WTC11 (cell line): ENCODE measurements at regions not wholly inside any gene's neighbourhood (a gene's known extent, or its start where the extent isn't known, plus 50 kb on each side); places are given as distances from the start of the nearest gene placed in this dataset.

Experiments
- ATAC-seq: fragments of 200-7000 bp; cut with Tn5 transposase; 2 replicates; pipeline ENCODE4 v1.10.0; 2021; ENCODE audit warnings: mild to moderate bottlenecking, moderate library complexity
- CTCF ChIA-PET: fragments of 300-600 bp; sonication (Branson Sonifier 250); formaldehyde crosslinking; loops from one replicate; lab custom pipeline; 2021; ENCODE audit warnings: antibody characterized with exemption; lab: Charles Lee
- POLR2A ChIA-PET: fragments of 350-600 bp; sonication (Branson Sonifier 250); formaldehyde crosslinking; loops from one replicate; lab custom pipeline; 2021; ENCODE audit warnings: antibody characterized with exemption; lab: Charles Lee
- DNase-seq: peaks from one replicate; pipeline ENCODE4 v3.0.0; 2021; ENCODE audit warnings: low spot score
- H3K27ac Mint-ChIP-seq: 2 replicates; pipeline ENCODE4 v1.8.0; 2021; ENCODE audit warnings: mixed read lengths
- H3K27me3 Mint-ChIP-seq: 2 replicates; pipeline ENCODE4 v1.8.0; 2021; ENCODE audit warnings: low read depth, mild to moderate bottlenecking, moderate library complexity, mixed read lengths
- H3K36me3 Mint-ChIP-seq: 2 replicates; pipeline ENCODE4 v1.8.0; 2021; ENCODE audit warnings: mixed read lengths
- H3K4me1 Mint-ChIP-seq: 2 replicates; pipeline ENCODE4 v1.8.0; 2022; ENCODE audit warnings: mixed read lengths
- H3K4me3 Mint-ChIP-seq: 2 replicates; pipeline ENCODE4 v1.8.0; 2021; ENCODE audit warnings: mild to moderate bottlenecking, moderate library complexity, mixed read lengths
- H3K9me3 Mint-ChIP-seq: 2 replicates; pipeline ENCODE4 v1.8.0; 2021; ENCODE audit warnings: mixed read lengths
- CBFB ChIP-seq: sonication (generic); formaldehyde crosslinking; IDR thresholded peaks from 2 replicates; pipeline ENCODE4 v1.8.1; 2022; ENCODE audit warnings: mild to moderate bottlenecking, low read depth, missing genetic modification reagents
- CTCF ChIP-seq: fragments of 200-600 bp; IDR thresholded peaks from 2 replicates; pipeline ENCODE4 v1.8.0; 2022; ENCODE audit warnings: antibody characterized with exemption
- E2F5 ChIP-seq: sonication (generic); formaldehyde crosslinking; IDR thresholded peaks from 2 replicates; pipeline ENCODE4 v1.8.1; 2022; ENCODE audit warnings: mild to moderate bottlenecking, moderate library complexity, missing genetic modification reagents
- FOXK1 ChIP-seq: sonication (generic); formaldehyde crosslinking; IDR thresholded peaks from 2 replicates; pipeline ENCODE4 v1.8.0; 2022; ENCODE audit warnings: mild to moderate bottlenecking, moderate library complexity, missing genetic modification reagents
- GTF2I ChIP-seq: fragments of 250-450 bp; sonication (Bioruptor Pico); conservative IDR thresholded peaks from 2 replicates; pipeline ENCODE4 v1.4.0; 2021; ENCODE audit warnings: mild to moderate bottlenecking
- IRF1 ChIP-seq: sonication (generic); formaldehyde crosslinking; IDR thresholded peaks from 2 replicates; pipeline ENCODE4 v1.8.0; 2023; ENCODE audit warnings: missing genetic modification reagents
- JAZF1 ChIP-seq: fragments of 250-450 bp; sonication (Bioruptor Pico); IDR thresholded peaks from 2 replicates; pipeline ENCODE4 v1.9.0; 2021; ENCODE audit warnings: moderate library complexity, mild to moderate bottlenecking, inconsistent platforms
- KAT7 ChIP-seq: sonication (generic); formaldehyde crosslinking; IDR thresholded peaks from 2 replicates; pipeline ENCODE4 v1.8.1; 2023; ENCODE audit warnings: missing genetic modification reagents, mild to moderate bottlenecking, borderline replicate concordance
- MAX ChIP-seq: sonication (generic); formaldehyde crosslinking; IDR thresholded peaks from 2 replicates; pipeline ENCODE4 v1.8.0; 2022; ENCODE audit warnings: mild to moderate bottlenecking, missing genetic modification reagents
- MYBL2 ChIP-seq: sonication (generic); formaldehyde crosslinking; IDR thresholded peaks from 2 replicates; pipeline ENCODE4 v1.8.1; 2023; ENCODE audit warnings: mild to moderate bottlenecking, moderate library complexity, missing genetic modification reagents
- NFE2L1 ChIP-seq: sonication (generic); formaldehyde crosslinking; IDR thresholded peaks from 2 replicates; pipeline ENCODE4 v1.8.1; 2023; ENCODE audit warnings: missing genetic modification reagents
- NR1H2 ChIP-seq: sonication (generic); formaldehyde crosslinking; IDR thresholded peaks from 2 replicates; pipeline ENCODE4 v1.9.0; 2021; ENCODE audit warnings: mild to moderate bottlenecking, moderate library complexity, missing genetic modification reagents
- NR2C2 ChIP-seq: sonication (generic); formaldehyde crosslinking; IDR thresholded peaks from 2 replicates; pipeline ENCODE4 v1.8.0; 2022; ENCODE audit warnings: mild to moderate bottlenecking, missing genetic modification reagents
- NR3C1 ChIP-seq: sonication (generic); formaldehyde crosslinking; conservative IDR thresholded peaks from 2 replicates; pipeline ENCODE4 v1.8.1; 2023; ENCODE audit warnings: low read depth, mild to moderate bottlenecking, missing genetic modification reagents
- PRRX2 ChIP-seq: fragments of 250-450 bp; sonication (Bioruptor Pico); IDR thresholded peaks from 2 replicates; pipeline ENCODE4 v1.8.0; 2021; ENCODE audit warnings: mild to moderate bottlenecking
- SMAD4 ChIP-seq: sonication (generic); formaldehyde crosslinking; IDR thresholded peaks from 2 replicates; pipeline ENCODE4 v1.8.0; 2022; ENCODE audit warnings: mild to moderate bottlenecking, missing genetic modification reagents
- TEAD1 ChIP-seq: sonication (generic); formaldehyde crosslinking; IDR thresholded peaks from 2 replicates; pipeline ENCODE4 v1.8.0; 2022; ENCODE audit warnings: mild to moderate bottlenecking, missing genetic modification reagents
- ZNF396 ChIP-seq: fragments of 250-450 bp; sonication (Bioruptor Pico); IDR thresholded peaks from 2 replicates; pipeline ENCODE4 v1.8.0; 2021; ENCODE audit warnings: mild to moderate bottlenecking, moderate library complexity, borderline replicate concordance
- ZNF416 ChIP-seq: fragments of 250-450 bp; sonication (Bioruptor Pico); IDR thresholded peaks from 2 replicates; pipeline ENCODE4 v1.9.0; 2021; ENCODE audit warnings: mild to moderate bottlenecking, inconsistent platforms
- ZNF423 ChIP-seq: fragments of 250-450 bp; sonication (Bioruptor Pico); IDR thresholded peaks from 2 replicates; pipeline ENCODE4 v2.1.2; 2022; ENCODE audit warnings: mild to moderate bottlenecking, moderate library complexity
- ZSCAN18 ChIP-seq: fragments of 250-450 bp; sonication (Bioruptor Pico); IDR thresholded peaks from 2 replicates; pipeline ENCODE4 v2.1.2; 2022; ENCODE audit warnings: mild to moderate bottlenecking, moderate library complexity
- TF ChIP-seq, protein P1 (sequence below): fragments of 250-450 bp; sonication (Bioruptor Pico); IDR thresholded peaks from 2 replicates; pipeline ENCODE4 v1.8.0; 2021; ENCODE audit warnings: mild to moderate bottlenecking
- TF ChIP-seq, protein P2 (sequence below): sonication (generic); formaldehyde crosslinking; IDR thresholded peaks from 2 replicates; pipeline ENCODE4 v1.8.1; 2022; ENCODE audit warnings: mild to moderate bottlenecking, missing genetic modification reagents, moderate library complexity, borderline replicate concordance
- TF ChIP-seq, protein P3 (sequence below): sonication (generic); formaldehyde crosslinking; IDR thresholded peaks from 2 replicates; pipeline ENCODE4 v1.8.1; 2023; ENCODE audit warnings: mild to moderate bottlenecking, missing genetic modification reagents

GRCh38 chr3:145959457-145960088 is 201.4 kb downstream of the PLOD2 start:
- TF ChIP-seq ZSCAN18 (CRISPR knock-in tag), result no peak
- TF ChIP-seq, protein P1, sequence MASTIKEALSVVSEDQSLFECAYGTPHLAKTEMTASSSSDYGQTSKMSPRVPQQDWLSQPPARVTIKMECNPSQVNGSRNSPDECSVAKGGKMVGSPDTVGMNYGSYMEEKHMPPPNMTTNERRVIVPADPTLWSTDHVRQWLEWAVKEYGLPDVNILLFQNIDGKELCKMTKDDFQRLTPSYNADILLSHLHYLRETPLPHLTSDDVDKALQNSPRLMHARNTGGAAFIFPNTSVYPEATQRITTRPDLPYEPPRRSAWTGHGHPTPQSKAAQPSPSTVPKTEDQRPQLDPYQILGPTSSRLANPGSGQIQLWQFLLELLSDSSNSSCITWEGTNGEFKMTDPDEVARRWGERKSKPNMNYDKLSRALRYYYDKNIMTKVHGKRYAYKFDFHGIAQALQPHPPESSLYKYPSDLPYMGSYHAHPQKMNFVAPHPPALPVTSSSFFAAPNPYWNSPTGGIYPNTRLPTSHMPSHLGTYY (CRISPR knock-in tag), result no peak
- TF ChIP-seq NFE2L1 (CRISPR knock-in tag), result no peak
- TF ChIP-seq NR3C1 (CRISPR knock-in tag), result no peak
- no peak for TF ChIP-seq CBFB (CRISPR knock-in tag)
- no peak for TF ChIP-seq FOXK1 (CRISPR knock-in tag)
- no peak for TF ChIP-seq IRF1
- no peak for TF ChIP-seq ZNF423 (CRISPR knock-in tag)
- TF ChIP-seq NR1H2 (CRISPR knock-in tag), result no peak
- TF ChIP-seq ZNF416, result no peak
- TF ChIP-seq, protein P2, sequence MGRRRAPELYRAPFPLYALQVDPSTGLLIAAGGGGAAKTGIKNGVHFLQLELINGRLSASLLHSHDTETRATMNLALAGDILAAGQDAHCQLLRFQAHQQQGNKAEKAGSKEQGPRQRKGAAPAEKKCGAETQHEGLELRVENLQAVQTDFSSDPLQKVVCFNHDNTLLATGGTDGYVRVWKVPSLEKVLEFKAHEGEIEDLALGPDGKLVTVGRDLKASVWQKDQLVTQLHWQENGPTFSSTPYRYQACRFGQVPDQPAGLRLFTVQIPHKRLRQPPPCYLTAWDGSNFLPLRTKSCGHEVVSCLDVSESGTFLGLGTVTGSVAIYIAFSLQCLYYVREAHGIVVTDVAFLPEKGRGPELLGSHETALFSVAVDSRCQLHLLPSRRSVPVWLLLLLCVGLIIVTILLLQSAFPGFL (CRISPR knock-in tag), result no peak
- TF ChIP-seq TEAD1 (CRISPR knock-in tag), result no peak
- TF ChIP-seq MYBL2 (CRISPR knock-in tag), result no peak
- no peak overlapping the region for H3K27ac Mint-ChIP-seq
- CTCF ChIA-PET, result no interaction called here

DNA sequence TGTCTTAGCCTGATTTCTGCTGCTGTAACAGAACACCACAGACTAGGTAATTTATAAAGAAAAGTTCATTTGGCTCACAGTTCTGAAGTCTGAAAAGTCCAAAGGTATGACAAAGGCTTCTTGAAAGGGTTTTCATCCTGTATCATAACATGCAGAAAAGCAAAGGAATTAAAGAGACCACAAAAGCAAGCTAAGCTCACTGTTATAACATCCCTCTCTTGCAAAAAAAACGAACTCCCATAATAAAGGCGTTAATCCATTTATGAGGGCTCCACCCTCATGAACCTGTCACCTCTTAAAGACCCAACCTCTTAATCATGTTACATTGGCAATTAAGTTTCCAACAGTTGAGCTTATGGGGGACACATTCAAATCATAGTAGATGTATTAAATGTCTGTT is 197.9 kb downstream of the PLOD2 start:
- Mint-ChIP-seq H3K27ac (no peak overlapping the region), H3K4me3 (no peak overlapping the region), H3K9me3 (no peaks in the 10 kb centered on the region), H3K36me3 (no peaks in the 10 kb centered on the region), H3K27me3 (no peaks in the 10 kb centered on the region), H3K4me1 (no peaks in the 10 kb centered on the region)
- ChIA-PET POLR2A (no interaction called here), CTCF (no interaction called here)
- DNase-seq, result no peak
- ATAC-seq, result no peak
- TF ChIP-seq SMAD4 (no peak), ZNF396 (CRISPR knock-in tag) (no peak), KAT7 (no peak), CTCF (no peak), NR1H2 (CRISPR knock-in tag) (no peak), PRRX2 (no peak), MAX (CRISPR knock-in tag) (no peak), E2F5 (no peak), FOXK1 (CRISPR knock-in tag) (no peak), NR2C2 (CRISPR knock-in tag) (no peak), JAZF1 (CRISPR knock-in tag) (no peak), GTF2I (no peak), IRF1 (no peak)
- TF ChIP-seq, protein P2 (CRISPR knock-in tag), result no peak
- TF ChIP-seq, protein P3, sequence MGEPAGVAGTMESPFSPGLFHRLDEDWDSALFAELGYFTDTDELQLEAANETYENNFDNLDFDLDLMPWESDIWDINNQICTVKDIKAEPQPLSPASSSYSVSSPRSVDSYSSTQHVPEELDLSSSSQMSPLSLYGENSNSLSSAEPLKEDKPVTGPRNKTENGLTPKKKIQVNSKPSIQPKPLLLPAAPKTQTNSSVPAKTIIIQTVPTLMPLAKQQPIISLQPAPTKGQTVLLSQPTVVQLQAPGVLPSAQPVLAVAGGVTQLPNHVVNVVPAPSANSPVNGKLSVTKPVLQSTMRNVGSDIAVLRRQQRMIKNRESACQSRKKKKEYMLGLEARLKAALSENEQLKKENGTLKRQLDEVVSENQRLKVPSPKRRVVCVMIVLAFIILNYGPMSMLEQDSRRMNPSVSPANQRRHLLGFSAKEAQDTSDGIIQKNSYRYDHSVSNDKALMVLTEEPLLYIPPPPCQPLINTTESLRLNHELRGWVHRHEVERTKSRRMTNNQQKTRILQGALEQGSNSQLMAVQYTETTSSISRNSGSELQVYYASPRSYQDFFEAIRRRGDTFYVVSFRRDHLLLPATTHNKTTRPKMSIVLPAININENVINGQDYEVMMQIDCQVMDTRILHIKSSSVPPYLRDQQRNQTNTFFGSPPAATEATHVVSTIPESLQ (CRISPR knock-in tag), result no peak

More at GRCh38 chr3:145959457-145960088, 201.4 kb downstream of the PLOD2 start:
- no peaks in the 10 kb centered on the region for H3K36me3 Mint-ChIP-seq
- POLR2A ChIA-PET, result no interaction called here
- DNase-seq, result no peak
- ATAC-seq, result no peak
- H3K9me3 Mint-ChIP-seq, result no peaks in the 10 kb centered on the region
- no peaks in the 10 kb centered on the region for H3K4me1 Mint-ChIP-seq
- no peaks in the 10 kb centered on the region for H3K27me3 Mint-ChIP-seq
- no peak overlapping the region for H3K4me3 Mint-ChIP-seq
